Neutrophil (primary cell): ENCODE measurements at regions not wholly inside any gene's neighbourhood (a gene's known extent, or its start where the extent isn't known, plus 50 kb on each side); places are given as distances from the start of the nearest gene placed in this dataset.

ENCODE experiments used
- H3K27ac ChIP-seq: fragments of 200-600 bp; sonication (generic); 2 replicates; pipeline ENCODE4 v1.5.1; 2016; ENCODE audit warnings: mild to moderate bottlenecking, moderate library complexity
- H3K27me3 ChIP-seq: fragments of 200-600 bp; sonication (generic); 2 replicates; pipeline ENCODE4 v1.6.0; 2016; ENCODE audit warnings: mild to moderate bottlenecking
- H3K36me3 ChIP-seq: fragments of 200-600 bp; sonication (generic); 2 replicates; pipeline ENCODE4 v1.5.1; 2017
- H3K4me1 ChIP-seq, 2 experiments: fragments of 200-600 bp in 1 of 2; sonication (generic) in 1 of 2; 1 replicate in 1 of 2; 2 replicates in 1 of 2; pipeline versions ENCODE4 v1.5.1 to v1.6.1; 2013 to 2016; ENCODE audit warnings: low read depth in 1 of 2, low read length in 1 of 2, mild to moderate bottlenecking in 1 of 2, moderate library complexity in 1 of 2; ENCODE audit not compliant: control insufficient read depth in 1 of 2, insufficient read depth in 1 of 2
- H3K4me3 ChIP-seq, 2 experiments: fragments of 200-600 bp in 1 of 2; sonication (generic) in 1 of 2; 1 replicate in 1 of 2; 2 replicates in 1 of 2; pipeline ENCODE4 v1.5.1; 2013 to 2016; ENCODE audit warnings: low read depth in 1 of 2, low read length in 1 of 2, mild to moderate bottlenecking in 1 of 2, moderate library complexity in 1 of 2
- H3K9me3 ChIP-seq: fragments of 200-600 bp; sonication (generic); 2 replicates; pipeline ENCODE4 v1.5.1; 2016
- CTCF ChIP-seq: fragments of 200-600 bp; sonication (generic); IDR thresholded peaks from 2 replicates; pipeline ENCODE4 v1.5.1; 2016; ENCODE audit warnings: antibody characterized with exemption

GRCh38 chr14:101706509-101707067 is 54.9 kb upstream of the PPP2R5C start:
- TF ChIP-seq CTCF = no peak
- peaks cover 26 to 35% of the 10 kb centered on the region in 2 experiments for H3K4me1 ChIP-seq
- H3K9me3 ChIP-seq = no peaks in the 10 kb centered on the region
- peak overlapping the region; percentile 10 to 49 for H3K4me3 ChIP-seq
- H3K36me3 ChIP-seq = no peaks in the 10 kb centered on the region
- peaks cover 57% of the 10 kb centered on the region for H3K27me3 ChIP-seq
- no peak overlapping the region for H3K27ac ChIP-seq

- Histone ChIP-seq H3K36me3 (no peaks in the 10 kb centered on the region), H3K4me3 (peak overlapping the region in 1 of 2 experiments; percentile 2), H3K27me3 (peaks cover 50% of the 10 kb centered on the region), H3K9me3 (no peaks in the 10 kb centered on the region), H3K27ac (no peak overlapping the region), H3K4me1 (peaks cover 26 to 35% of the 10 kb centered on the region in 2 experiments)
- peak; percentile 94 for TF ChIP-seq CTCF
Measured at GRCh38 chr14:101707068-101707842, 54.3 kb upstream of the PPP2R5C start.

- no peak overlapping the region for H3K4me3 ChIP-seq
- TF ChIP-seq CTCF = no peak
- no peak overlapping the region for H3K27ac ChIP-seq
- peaks cover 26 to 35% of the 10 kb centered on the region in 2 experiments for H3K4me1 ChIP-seq
- H3K27me3 ChIP-seq = peaks cover 42% of the 10 kb centered on the region
- no peaks in the 10 kb centered on the region for H3K9me3 ChIP-seq
- no peaks in the 10 kb centered on the region for H3K36me3 ChIP-seq
Measured at GRCh38 chr14:101707863-101708620, 53.5 kb upstream of the PPP2R5C start.

- TF ChIP-seq CTCF = no peak
- H3K4me1 ChIP-seq = peaks cover 26 to 35% of the 10 kb centered on the region in 2 experiments
Measured at GRCh38 chr14:101708853-101709532, 52.5 kb upstream of the PPP2R5C start.

GRCh38 chr14:101709533-101709881 is 52.0 kb upstream of the PPP2R5C start:
- no peaks in the 10 kb centered on the region for H3K9me3 ChIP-seq
- peaks cover 26 to 35% of the 10 kb centered on the region in 2 experiments for H3K4me1 ChIP-seq
- no peak overlapping the region for H3K27ac ChIP-seq
- no peak for TF ChIP-seq CTCF
- H3K4me3 ChIP-seq = no peak overlapping the region
- no peaks in the 10 kb centered on the region for H3K36me3 ChIP-seq
- H3K27me3 ChIP-seq = peaks cover 28% of the 10 kb centered on the region

More at GRCh38 chr14:101708853-101709532, 52.5 kb upstream of the PPP2R5C start:
- no peaks in the 10 kb centered on the region for H3K9me3 ChIP-seq
- no peak overlapping the region for H3K27ac ChIP-seq
- H3K4me3 ChIP-seq = no peak overlapping the region
- H3K36me3 ChIP-seq = no peaks in the 10 kb centered on the region
- H3K27me3 ChIP-seq = peaks cover 33% of the 10 kb centered on the region
